Occipital lobe (tissue), 1 donor: ENCODE measurements at regions not wholly inside any gene's neighbourhood (a gene's known extent, or its start where the extent isn't known, plus 50 kb on each side); places are given as distances from the start of the nearest gene placed in this dataset.
"Not testable (repeated sequence)": the region's sequence is repeated elsewhere in the genome, so short reads cannot be mapped to it uniquely, and the experiment has no call there.

Source experiments
- DNase-seq: peaks from one replicate; lab custom pipeline; 2025; lab: John Stamatoyannopoulos, UW

- DNase-seq, result no peak
Measured at GRCh38 chr2:238598802-238599530, 172.2 kb downstream of the ASB1 start.

DNA sequence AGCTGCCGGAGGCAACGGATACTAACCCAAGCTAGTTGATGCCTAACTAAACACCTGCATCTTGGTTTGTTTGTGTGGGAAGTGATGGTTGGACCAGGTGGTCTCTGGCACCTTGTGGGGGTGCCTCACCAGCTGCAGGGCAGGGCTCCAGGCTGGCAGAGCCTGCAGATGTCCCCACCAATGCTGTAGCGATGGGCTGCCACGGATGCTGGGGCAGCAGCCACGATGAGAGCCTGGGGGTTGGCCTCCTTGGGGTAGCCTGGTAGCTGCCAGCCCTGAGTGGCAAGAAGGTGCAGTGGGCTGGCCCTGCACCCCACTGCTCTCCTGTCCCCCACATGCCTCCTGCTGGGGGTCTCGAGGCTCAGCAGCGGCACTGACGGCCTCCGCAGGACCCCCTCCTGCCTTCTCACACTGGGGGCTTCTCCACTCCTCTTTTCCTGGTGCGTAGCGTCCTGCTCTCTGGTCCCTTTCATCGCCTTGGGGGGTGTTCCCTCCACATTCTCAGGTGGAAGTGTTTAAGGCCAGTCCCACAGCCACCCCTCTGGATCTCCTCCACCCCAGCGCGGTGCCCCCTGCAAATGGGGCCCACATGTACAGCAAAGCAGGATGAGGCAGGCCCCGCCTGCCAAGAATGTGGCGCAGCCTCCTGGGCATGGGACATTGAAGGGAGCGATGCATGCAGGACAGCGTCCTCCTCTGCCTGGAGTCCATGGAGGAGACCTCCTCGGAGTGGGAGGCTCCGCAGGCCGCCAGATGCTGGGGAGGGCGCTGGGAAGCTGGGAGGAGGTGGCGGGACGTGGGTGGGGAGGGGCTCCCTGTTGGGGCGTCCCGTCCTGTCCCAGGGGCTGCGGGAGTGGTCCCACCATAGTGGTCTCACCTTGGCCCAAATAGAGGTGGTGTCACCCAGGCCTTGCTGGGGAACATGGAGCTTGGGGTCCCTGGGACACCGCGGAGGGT, 173.1 kb downstream of the ASB1 start:
- DNase-seq, result no peak

DNA sequence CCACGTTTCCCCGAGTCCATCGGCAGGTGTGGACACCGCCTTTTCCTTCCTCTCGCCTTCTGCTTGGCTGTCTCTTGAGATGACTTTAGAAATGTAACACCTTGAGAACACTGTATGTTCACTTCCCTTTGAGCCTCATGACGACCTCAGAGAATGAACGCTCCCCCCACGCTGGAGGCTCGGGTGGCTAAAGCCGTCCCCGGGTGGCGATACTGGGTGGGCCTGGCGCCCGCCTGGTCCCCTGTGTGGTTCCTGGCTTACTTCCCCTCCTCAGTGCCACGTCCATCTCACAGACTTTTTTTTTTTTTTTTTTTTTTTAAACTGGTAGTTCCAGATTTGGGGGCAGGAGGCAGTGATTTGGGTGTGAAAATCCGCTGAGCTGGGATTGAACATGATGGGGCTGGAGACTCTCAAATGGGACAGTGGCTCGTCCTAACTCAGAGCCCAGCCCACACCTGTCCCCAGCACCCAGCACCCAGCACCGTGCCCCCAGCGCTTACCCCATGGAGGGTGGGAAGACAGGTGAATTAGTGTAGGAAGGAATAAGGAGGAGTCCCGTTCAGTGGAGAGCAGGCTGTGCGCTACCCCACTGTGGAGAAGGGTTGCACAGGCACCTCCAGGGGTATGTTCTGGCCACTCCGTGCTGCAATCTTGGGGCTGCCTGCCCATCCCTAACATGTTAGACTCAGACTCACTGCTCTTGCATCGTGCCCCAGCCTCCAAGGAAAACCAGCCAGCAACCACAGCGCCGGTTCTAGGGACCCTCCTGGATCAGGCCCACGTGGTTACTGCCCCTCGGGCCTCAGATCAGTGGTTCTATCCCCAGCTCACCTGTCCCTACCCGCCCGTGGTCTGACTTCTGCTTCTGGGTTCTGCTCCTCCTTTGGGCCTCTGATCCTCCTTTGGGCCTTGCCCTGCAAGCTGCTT, 174.0 kb downstream of the ASB1 start:
- DNase-seq, result no peak

DNA sequence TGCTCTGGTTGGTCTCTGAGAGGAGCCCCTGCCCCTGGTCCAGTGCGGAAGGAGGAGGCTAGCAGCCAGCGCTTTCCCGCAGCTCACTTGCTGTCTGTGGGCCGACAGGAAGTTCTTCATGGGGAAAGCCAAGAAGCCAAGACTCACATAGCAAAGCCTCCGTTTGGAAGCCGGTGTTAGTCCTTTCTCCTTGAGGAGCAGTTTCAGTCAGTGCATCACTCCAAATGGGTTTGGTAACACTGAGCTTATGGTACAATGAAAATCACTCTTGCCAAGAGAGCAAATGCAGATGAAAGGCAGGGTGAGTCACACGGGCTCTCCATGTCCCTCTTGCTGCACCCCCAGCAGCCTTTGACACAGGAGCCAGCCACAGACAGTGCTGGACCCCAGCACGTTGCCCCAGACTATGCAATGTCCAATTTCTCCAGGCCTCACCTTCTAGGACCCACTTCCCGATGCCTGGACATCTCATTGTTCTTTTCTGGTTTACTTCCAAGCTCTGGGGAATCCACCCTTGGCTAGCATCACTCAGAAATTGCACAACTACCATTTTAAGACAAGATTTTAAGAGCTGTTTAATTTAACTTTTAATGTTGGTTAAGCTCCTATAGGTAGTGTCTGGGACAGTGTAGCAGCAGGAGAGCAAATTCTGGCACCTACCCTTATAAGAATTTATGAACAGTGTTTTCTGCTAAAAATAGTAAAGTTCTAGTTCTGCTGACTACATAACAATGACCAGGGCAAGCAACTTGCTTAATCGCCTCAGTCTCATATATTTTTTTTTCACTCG, 174.9 kb downstream of the ASB1 start:
- DNase-seq, result no peak

- no peak for DNase-seq
Measured at GRCh38 chr2:238602223-238602960, 175.7 kb downstream of the ASB1 start.

DNA sequence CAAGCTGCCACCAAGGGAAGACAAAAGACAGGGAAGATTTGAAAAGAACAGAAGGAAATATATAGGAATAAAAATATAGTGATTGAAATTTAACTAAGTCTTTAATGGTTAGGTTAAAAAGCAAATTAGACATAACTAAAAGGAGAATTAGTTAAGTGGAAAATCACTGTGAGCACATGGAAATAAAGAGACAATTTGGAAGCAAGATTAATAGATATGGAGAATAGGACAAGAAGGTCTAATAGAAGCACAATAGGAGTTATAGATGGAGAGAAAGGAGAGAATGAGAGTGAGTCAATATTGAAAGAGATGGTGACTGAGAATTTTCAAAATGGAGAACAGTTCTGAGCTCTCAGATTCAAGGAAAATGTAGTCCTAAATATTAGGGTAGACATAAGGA, 176.9 kb downstream of the ASB1 start:
- DNase-seq, result no peak

- DNase-seq, result no peak
Measured at GRCh38 chr2:238606311-238606710, 179.6 kb downstream of the ASB1 start.

- no peak for DNase-seq
Measured at GRCh38 chr2:238613610-238614009, 186.9 kb downstream of the ASB1 start.

- no peak for DNase-seq
Measured at GRCh38 chr2:238614376-238614775, 187.6 kb downstream of the ASB1 start.

- DNase-seq, result no peak
Measured at GRCh38 chr2:238615187-238615586, 188.5 kb downstream of the ASB1 start.

GRCh38 chr2:238616681-238617080, 190.0 kb downstream of the ASB1 start:
- no peak for DNase-seq

GRCh38 chr2:238618494-238619283, 192.0 kb downstream of the ASB1 start:
- not testable (repeated sequence) for DNase-seq

DNA sequence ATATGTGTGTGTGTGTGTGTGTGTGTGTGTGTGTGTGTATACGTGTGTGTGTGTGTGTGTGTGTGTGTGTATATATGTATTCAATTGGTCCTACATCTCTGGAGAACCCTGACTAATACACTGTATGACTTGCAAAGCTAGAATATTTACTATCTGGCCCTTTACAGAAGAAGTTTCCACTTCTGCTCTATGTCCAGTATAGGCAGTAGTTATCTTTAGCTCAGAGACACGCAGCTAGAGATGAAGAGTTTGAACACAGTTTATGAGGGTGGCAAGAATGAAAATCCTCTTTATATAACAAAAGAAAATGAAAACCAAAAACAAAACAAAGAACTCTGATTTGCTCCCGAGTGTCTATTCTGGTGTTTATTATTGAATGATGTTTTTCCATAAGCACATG, 201.2 kb downstream of the ASB1 start:
- DNase-seq, result no peak

- no peak for DNase-seq
Measured at GRCh38 chr2:238629064-238629463, 202.3 kb downstream of the ASB1 start.

DNA sequence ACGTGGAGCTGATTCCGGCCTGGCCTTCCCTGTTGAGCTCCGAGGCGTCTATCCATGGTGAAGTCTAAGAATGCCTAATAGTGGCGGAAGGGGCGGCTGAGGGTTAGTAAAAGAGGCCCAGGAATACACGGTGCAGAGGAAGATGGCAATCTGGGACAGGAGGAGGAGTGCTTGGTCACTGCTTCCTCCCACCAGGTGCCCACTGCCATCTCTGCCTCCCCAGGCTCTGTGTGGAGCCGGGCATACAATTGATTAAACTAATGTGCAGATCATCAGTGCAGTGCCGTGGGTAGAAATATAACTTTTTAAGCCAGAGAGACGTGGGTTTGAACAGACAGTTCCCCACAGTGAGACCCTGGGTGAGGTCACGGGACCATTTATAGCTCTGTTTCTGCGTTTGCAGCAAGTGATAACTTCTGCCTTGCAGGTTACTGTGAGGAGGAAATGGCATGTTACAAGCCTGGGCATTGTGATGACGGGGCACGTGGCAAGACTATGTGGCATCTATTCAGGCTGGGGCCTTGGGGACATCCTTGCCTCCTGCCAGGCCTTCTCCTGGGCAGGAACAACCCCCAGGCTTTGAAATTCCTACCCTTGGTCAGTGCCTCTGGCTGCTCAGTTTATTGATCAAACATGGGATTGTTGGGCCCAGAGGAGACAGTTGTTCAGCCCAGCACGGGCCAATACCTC, 204.9 kb downstream of the ASB1 start:
- no peak for DNase-seq

DNA sequence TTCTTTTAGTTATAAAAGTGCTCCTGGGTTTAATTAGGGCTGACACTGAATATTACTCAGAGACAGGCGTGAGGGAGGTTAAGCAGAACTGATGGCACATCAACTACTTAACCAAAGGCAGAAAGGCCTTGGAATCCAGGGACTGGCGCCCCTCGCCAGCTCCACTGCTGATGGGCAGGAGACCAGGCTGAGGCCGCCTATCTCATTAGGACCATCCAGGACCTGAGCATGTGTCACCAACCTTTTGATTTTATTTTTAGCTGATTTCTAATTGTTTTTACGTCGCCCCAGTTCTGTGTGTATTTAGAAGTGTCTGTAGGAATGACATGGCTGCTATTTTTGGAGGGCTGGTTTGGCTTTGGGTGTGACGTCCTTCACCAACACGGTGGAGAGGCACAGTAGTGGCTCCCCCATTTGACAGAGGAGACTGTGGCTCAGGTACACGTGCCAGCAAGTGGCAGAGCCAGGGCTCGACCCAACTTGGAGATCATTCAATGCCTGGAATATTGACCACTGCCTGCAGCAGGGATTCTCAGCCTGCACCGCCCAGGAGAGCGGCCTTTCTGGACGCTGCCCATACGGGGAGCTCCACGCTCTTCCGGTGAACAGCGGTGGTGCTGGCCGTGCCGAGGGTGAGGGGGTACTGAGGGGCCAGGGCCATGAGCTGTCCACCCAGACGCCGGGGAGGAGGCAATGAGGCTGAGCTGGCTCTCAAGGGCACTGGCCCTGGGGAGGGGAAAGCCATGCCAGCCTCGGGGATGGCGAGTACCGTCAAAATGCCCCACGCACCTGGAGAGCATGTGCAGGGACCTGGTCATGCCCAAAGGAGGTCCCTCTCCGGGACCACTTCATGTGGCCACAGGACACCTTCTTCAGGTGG, 205.7 kb downstream of the ASB1 start:
- no peak for DNase-seq
